Peyer's patch (tissue), 4 donors: ENCODE measurements at regions not wholly inside any gene's neighbourhood (a gene's known extent, or its start where the extent isn't known, plus 50 kb on each side); places are given as distances from the start of the nearest gene placed in this dataset.
"Not testable (repeated sequence)": the region's sequence is repeated elsewhere in the genome, so short reads cannot be mapped to it uniquely, and the experiment has no call there.

Source experiments
- CTCF ChIP-seq, 6 experiments: fragments of 450-650 bp in 4 of 6; fragments of 200-600 bp in 2 of 6; sonication (generic) in 1 of 6; IDR thresholded peaks; one replicate each; pipeline ENCODE4 v1.5.1; 2017 to 2019; ENCODE audit warnings: antibody characterized with exemption in 6 of 6, mild to moderate bottlenecking in 3 of 6, moderate library complexity in 1 of 6
- POLR2A ChIP-seq, 2 donors: fragments of 450-650 bp; IDR thresholded peaks; one replicate each; pipeline ENCODE4 v1.5.1; 2017; ENCODE audit warnings: antibody characterized with exemption in 2 of 2, mild to moderate bottlenecking in 2 of 2, moderate library complexity in 2 of 2

DNA sequence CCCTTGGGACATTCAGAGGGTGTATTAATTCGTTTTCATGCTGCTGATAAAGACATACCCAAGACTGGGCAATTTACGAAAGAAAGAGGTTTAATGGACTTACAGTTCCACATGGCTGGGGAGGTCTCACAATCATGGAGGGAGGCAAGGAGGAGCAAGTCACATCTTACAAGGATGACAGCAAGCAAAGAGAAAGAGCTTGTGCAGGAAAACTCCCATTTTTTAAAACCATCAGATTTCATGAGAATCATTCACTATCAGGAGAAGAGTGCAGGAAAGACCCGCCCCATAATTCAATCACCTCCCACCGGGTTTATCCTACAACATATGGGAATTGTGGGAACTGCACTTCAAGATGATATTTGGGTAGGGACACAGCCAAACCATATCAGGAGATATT, 367.1 kb upstream of the SLC35B3 start:
- not testable (repeated sequence) for TF ChIP-seq CTCF, POLR2A (IDR thresholded peaks at IDR 0.05)
